IPS-NIHi11 (cell line): ENCODE measurements at regions not wholly inside any gene's neighbourhood (a gene's known extent, or its start where the extent isn't known, plus 50 kb on each side); places are given as distances from the start of the nearest gene placed in this dataset.

ENCODE experiments used
- DNase-seq: peaks from one replicate; pipeline ENCODE4 v3.0.0; 2012; ENCODE audit warnings: mixed read lengths, low spot score

- DNase-seq = no peak
Observed at GRCh38 chr3:54071601-54072000, 50.8 kb upstream of the CACNA2D3 start.

GRCh38 chr3:54069961-54070360, 52.4 kb upstream of the CACNA2D3 start:
- no peak for DNase-seq

- no peak for DNase-seq
Observed at GRCh38 chr3:54067055-54067698, 55.2 kb upstream of the CACNA2D3 start.

GRCh38 chr3:54066253-54066652, 56.1 kb upstream of the CACNA2D3 start:
- no peak for DNase-seq

GRCh38 chr3:54065586-54065985, 56.8 kb upstream of the CACNA2D3 start:
- no peak for DNase-seq

GRCh38 chr3:54065140-54065539, 57.2 kb upstream of the CACNA2D3 start:
- DNase-seq = no peak

- no peak for DNase-seq
Observed at GRCh38 chr3:54064486-54064885, 57.9 kb upstream of the CACNA2D3 start.

GRCh38 chr3:54062546-54062945, 59.8 kb upstream of the CACNA2D3 start:
- DNase-seq = no peak

- no peak for DNase-seq
Observed at GRCh38 chr3:54056521-54056920, 65.8 kb upstream of the CACNA2D3 start.

GRCh38 chr3:54053882-54054281, 68.5 kb upstream of the CACNA2D3 start:
- DNase-seq = no peak

GRCh38 chr3:54053211-54053610, 69.1 kb upstream of the CACNA2D3 start:
- no peak for DNase-seq

GRCh38 chr3:54047568-54047967, 74.8 kb upstream of the CACNA2D3 start:
- no peak for DNase-seq

GRCh38 chr3:54046641-54047214, 75.6 kb upstream of the CACNA2D3 start:
- no peak for DNase-seq

- no peak for DNase-seq
Observed at GRCh38 chr3:54045061-54045815, 77.1 kb upstream of the CACNA2D3 start.

- no peak for DNase-seq
Observed at GRCh38 chr3:54042259-54042823, 80.0 kb upstream of the CACNA2D3 start.

- no peak for DNase-seq
Observed at GRCh38 chr3:54040476-54040875, 81.9 kb upstream of the CACNA2D3 start.

- DNase-seq = no peak
Observed at GRCh38 chr3:54038391-54038790, 84.0 kb upstream of the CACNA2D3 start.

- no peak for DNase-seq
Observed at GRCh38 chr3:54036543-54036942, 85.8 kb upstream of the CACNA2D3 start.

GRCh38 chr3:54034971-54035370, 87.4 kb upstream of the CACNA2D3 start:
- no peak for DNase-seq

- DNase-seq = no peak
Observed at GRCh38 chr3:54033761-54034160, 88.6 kb upstream of the CACNA2D3 start.

GRCh38 chr3:54032598-54032997, 89.8 kb upstream of the CACNA2D3 start:
- no peak for DNase-seq

- no peak for DNase-seq
Observed at GRCh38 chr3:54028372-54028771, 94.0 kb upstream of the CACNA2D3 start.

- no peak for DNase-seq
Observed at GRCh38 chr3:54026543-54026942, 95.8 kb upstream of the CACNA2D3 start.
